Kidney (tissue), 13 donors: ENCODE measurements at regions not wholly inside any gene's neighbourhood (a gene's known extent, or its start where the extent isn't known, plus 50 kb on each side); places are given as distances from the start of the nearest gene placed in this dataset.

ENCODE experiments used
- DNase-seq, 5 donors: peaks; one replicate each; pipeline ENCODE4 v3.0.0-alpha.2; 2013 to 2020
- FAIRE-seq: peaks from 2 replicates; lab custom pipeline; 2012; peaks lifted over from hg19 to GRCh38; lab: Jason Lieb, UNC
- H3K27ac ChIP-seq, 2 donors: one replicate each; pipeline ENCODE4 v1.7.0; 2013; ENCODE audit warnings: low read depth in 2 of 2, low read length in 2 of 2, inconsistent platforms in 1 of 2
- H3K27me3 ChIP-seq: one replicate; pipeline ENCODE4 v1.7.1; 2013; ENCODE audit warnings: low read length, inconsistent platforms; ENCODE audit not compliant: control insufficient read depth, insufficient read depth
- H3K36me3 ChIP-seq, 3 donors: one replicate each; pipeline versions ENCODE4 v1.7.0 to v1.7.1; 2013; ENCODE audit warnings: low read length in 3 of 3, control low read depth in 1 of 3, inconsistent platforms in 1 of 3; ENCODE audit not compliant: insufficient read depth in 3 of 3, control insufficient read depth in 2 of 3
- H3K4me1 ChIP-seq, 3 donors: one replicate each; pipeline versions ENCODE4 v1.7.0 to v1.7.1; 2013; ENCODE audit warnings: low read length in 3 of 3, inconsistent platforms in 1 of 3, low read depth in 1 of 3; ENCODE audit not compliant: control insufficient read depth in 2 of 3, insufficient read depth in 2 of 3
- H3K4me3 ChIP-seq, 3 donors: one replicate each; pipeline versions ENCODE4 v1.7.0 to v1.8.1; 2013; ENCODE audit warnings: low read length in 3 of 3, control low read depth in 1 of 3, inconsistent platforms in 1 of 3
- H3K9ac ChIP-seq, 3 donors: one replicate each; pipeline versions ENCODE4 v1.7.0 to v1.7.1; 2013; ENCODE audit warnings: low read length in 3 of 3, control low read depth in 1 of 3, inconsistent platforms in 1 of 3
- H3K9me3 ChIP-seq, 3 donors: one replicate each; pipeline versions ENCODE4 v1.7.0 to v1.7.1; 2013; ENCODE audit warnings: low read length in 3 of 3, control low read depth in 1 of 3, inconsistent platforms in 1 of 3; ENCODE audit not compliant: control insufficient read depth in 2 of 3, insufficient read depth in 1 of 3
- CTCF ChIP-seq: IDR thresholded peaks from 3 replicates; pipeline ENCODE4 v1.5.1; 2012; ENCODE audit warnings: mild to moderate bottlenecking, moderate library complexity, borderline replicate concordance; ENCODE audit not compliant: insufficient read depth; ENCODE audit errors: extremely low read depth
- intact Hi-C: fragments of 100-400 bp; cut with DNase I; formaldehyde crosslinking; loops from one replicate; pipeline ENCODE4 v1.11.1; 2022
- donor health status: control.
- donor health status: control.
- donor health status: control.
- donor health status: control.
- donor health status: control.
- donor health status: DM: yes; HTN: yes; CAD: no.
- donor health status: Normal renal cell carcinoma (clear cell type).

- no peak for TF ChIP-seq CTCF
- Histone ChIP-seq H3K9me3 (no peaks in the 10 kb centered on the region), H3K27ac (no peak overlapping the region), H3K4me3 (no peak overlapping the region), H3K27me3 (no peaks in the 10 kb centered on the region), H3K9ac (no peak overlapping the region), H3K36me3 (no peaks in the 10 kb centered on the region), H3K4me1 (no peaks in the 10 kb centered on the region)
- no peak for FAIRE-seq
- DNase-seq = no peak
- intact Hi-C loops = no loop called here
These were observed 84.7 kb downstream of the DLEU7 start for GRCh38 chr13:50758796-50759195.

GRCh38 chr13:50760751-50761150, 82.7 kb downstream of the DLEU7 start:
- Histone ChIP-seq H3K27me3 (no peaks in the 10 kb centered on the region), H3K9ac (no peak overlapping the region), H3K9me3 (no peaks in the 10 kb centered on the region), H3K4me3 (no peak overlapping the region), H3K4me1 (no peaks in the 10 kb centered on the region), H3K27ac (no peak overlapping the region), H3K36me3 (no peaks in the 10 kb centered on the region)
- DNase-seq = no peak
- no peak for FAIRE-seq
- TF ChIP-seq CTCF = no peak
- intact Hi-C loops = no loop called here

GRCh38 chr13:50761406-50761805, 82.1 kb downstream of the DLEU7 start:
- Histone ChIP-seq H3K4me3 (no peak overlapping the region), H3K36me3 (no peaks in the 10 kb centered on the region), H3K9me3 (no peaks in the 10 kb centered on the region), H3K27ac (no peak overlapping the region), H3K4me1 (no peaks in the 10 kb centered on the region), H3K27me3 (no peaks in the 10 kb centered on the region), H3K9ac (no peak overlapping the region)
- intact Hi-C loops = no loop called here
- no peak for TF ChIP-seq CTCF
- DNase-seq = no peak
- no peak for FAIRE-seq

GRCh38 chr13:50762969-50763567, 80.4 kb downstream of the DLEU7 start:
- H3K27me3 ChIP-seq = no peaks in the 10 kb centered on the region
- no peaks in the 10 kb centered on the region for H3K36me3 ChIP-seq
- no peaks in the 10 kb centered on the region for H3K9me3 ChIP-seq
- no peak overlapping the region for H3K4me3 ChIP-seq
- no peak overlapping the region for H3K27ac ChIP-seq
- intact Hi-C loops = no loop called here
- H3K4me1 ChIP-seq = no peaks in the 10 kb centered on the region
- no peak for TF ChIP-seq CTCF
- FAIRE-seq (no peak), DNase-seq (no peak)
- H3K9ac ChIP-seq = no peak overlapping the region
